ENCODE measurements at regions not wholly inside any gene's neighbourhood (a gene's known extent, or its start where the extent isn't known, plus 50 kb on each side); places are given as distances from the start of the nearest gene placed in this dataset.

- no peak overlapping the region for H2BK5ac ChIP-seq (ENCODE audit: low read length)
- H2AK5ac ChIP-seq (ENCODE audit: low read depth, low read length): no peak overlapping the region
- H3K14ac ChIP-seq (ENCODE audit: low read length): no peak overlapping the region
- no peaks in the 10 kb centered on the region for H3K36me3 ChIP-seq (replicated peaks in 1 of 2; ENCODE audit: control insufficient read depth in 2 of 2, insufficient read depth in 2 of 2, low read length in 2 of 2)
- H3K4me2 ChIP-seq (ENCODE audit: insufficient read depth, low read length, poor library complexity, severe bottlenecking): no peak overlapping the region
- H2BK15ac ChIP-seq (ENCODE audit: low read length): no peak overlapping the region
- H3K4me3 ChIP-seq (ENCODE audit: low read length in 2 of 2): no peak overlapping the region
- H4K8ac ChIP-seq (ENCODE audit: low read depth, low read length): no peak overlapping the region
- H3K27ac ChIP-seq (replicated peaks; ENCODE audit: low read length): no peak overlapping the region
- no peak overlapping the region for H2AFZ ChIP-seq (ENCODE audit: low read length)
- no peak overlapping the region for H2BK120ac ChIP-seq (ENCODE audit: low read depth, low read length)
- no peaks in the 10 kb centered on the region for H3K79me1 ChIP-seq (ENCODE audit: low read depth, low read length)
- no peak overlapping the region for H3K18ac ChIP-seq (ENCODE audit: low read length)
- no peaks in the 10 kb centered on the region for H3K9me3 ChIP-seq (replicated peaks in 1 of 2; ENCODE audit: control insufficient read depth in 2 of 2, insufficient read depth in 1 of 2, low read depth in 1 of 2, low read length in 2 of 2)
- H3K4ac ChIP-seq (ENCODE audit: low read length): no peak overlapping the region
- WGBS, 2 donors (ENCODE audit: extremely low coverage in 2 of 2, insufficient read length in 2 of 2, insufficient replicate concordance in 1 of 2): no CpG with 5 or more reads among the region's 1 CpG
- H3K4me1 ChIP-seq (ENCODE audit: control insufficient read depth in 2 of 2, insufficient read depth in 1 of 2, low read depth in 1 of 2, low read length in 2 of 2): no peaks in the 10 kb centered on the region
- no peak overlapping the region for H3K23ac ChIP-seq (ENCODE audit: low read depth, low read length, poor library complexity)
- H3K9ac ChIP-seq (ENCODE audit: low read depth, low read length, poor library complexity): no peak overlapping the region
- H3K27me3 ChIP-seq (ENCODE audit: control insufficient read depth in 3 of 3, insufficient read depth in 3 of 3, low read depth in 1 of 3, low read length in 3 of 3): no peaks in the 10 kb centered on the region
- DNase-seq (ENCODE audit: low spot score): no peak
- H4K91ac ChIP-seq (ENCODE audit: low read depth, low read length, poor library complexity): no peak overlapping the region
- H2BK12ac ChIP-seq (ENCODE audit: low read length): no peak overlapping the region
These were observed 394.3 kb downstream of the MAFB start for GRCh38 chr20:40294747-40295146.

- Histone ChIP-seq H3K9me3 (replicated peaks in 1 of 2; ENCODE audit: control insufficient read depth in 2 of 2, insufficient read depth in 1 of 2, low read depth in 1 of 2, low read length in 2 of 2) (no peaks in the 10 kb centered on the region), H2BK12ac (ENCODE audit: low read length) (no peak overlapping the region), H3K4me1 (ENCODE audit: control insufficient read depth in 2 of 2, insufficient read depth in 1 of 2, low read depth in 1 of 2, low read length in 2 of 2) (no peaks in the 10 kb centered on the region), H2AFZ (ENCODE audit: low read length) (no peak overlapping the region), H2BK5ac (ENCODE audit: low read length) (no peak overlapping the region), H3K36me3 (replicated peaks in 1 of 2; ENCODE audit: control insufficient read depth in 2 of 2, insufficient read depth in 2 of 2, low read length in 2 of 2) (no peaks in the 10 kb centered on the region), H3K27ac (replicated peaks; ENCODE audit: low read length) (no peak overlapping the region), H3K9ac (ENCODE audit: low read depth, low read length, poor library complexity) (no peak overlapping the region), H2AK5ac (ENCODE audit: low read depth, low read length) (no peak overlapping the region), H4K8ac (ENCODE audit: low read depth, low read length) (no peak overlapping the region), H3K14ac (ENCODE audit: low read length) (no peak overlapping the region), H3K79me1 (ENCODE audit: low read depth, low read length) (no peaks in the 10 kb centered on the region), H3K4me2 (ENCODE audit: insufficient read depth, low read length, poor library complexity, severe bottlenecking) (no peak overlapping the region), H3K4ac (ENCODE audit: low read length) (no peak overlapping the region), H2BK120ac (ENCODE audit: low read depth, low read length) (no peak overlapping the region), H3K27me3 (ENCODE audit: control insufficient read depth in 3 of 3, insufficient read depth in 3 of 3, low read depth in 1 of 3, low read length in 3 of 3) (no peaks in the 10 kb centered on the region), H3K23ac (ENCODE audit: low read depth, low read length, poor library complexity) (no peak overlapping the region), H2BK15ac (ENCODE audit: low read length) (no peak overlapping the region), H4K91ac (ENCODE audit: low read depth, low read length, poor library complexity) (no peak overlapping the region), H3K18ac (ENCODE audit: low read length) (no peak overlapping the region), H3K4me3 (ENCODE audit: low read length in 2 of 2) (no peak overlapping the region)
- DNase-seq (ENCODE audit: low spot score): no peak
- WGBS, 2 donors (ENCODE audit: extremely low coverage in 2 of 2, insufficient read length in 2 of 2, insufficient replicate concordance in 1 of 2): no CpG with 5 or more reads among the region's 6 CpGs
These were observed 394.9 kb downstream of the MAFB start for GRCh38 chr20:40294175-40294574.

DNA sequence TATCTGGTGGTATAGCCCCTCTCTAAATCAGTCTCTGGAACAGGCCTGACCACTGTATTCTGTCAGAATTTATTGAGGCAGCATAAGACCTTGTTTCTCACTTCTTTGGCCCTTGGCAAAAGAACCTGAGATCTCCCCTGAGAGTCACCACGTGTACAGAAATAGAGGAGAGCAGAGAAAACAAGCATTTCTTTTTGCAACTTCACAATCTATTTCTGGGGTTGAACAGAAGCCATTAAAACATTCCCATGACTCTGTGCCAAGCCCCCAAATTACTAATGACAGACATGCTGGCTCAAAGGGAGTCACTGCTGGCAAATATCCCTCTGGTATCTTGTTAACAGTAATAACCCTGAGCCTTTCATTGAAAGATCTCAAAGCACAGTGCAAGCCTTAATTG is 395.3 kb downstream of the MAFB start:
- H3K79me1 ChIP-seq (ENCODE audit: low read depth, low read length): no peaks in the 10 kb centered on the region
- H3K4ac ChIP-seq (ENCODE audit: low read length): no peak overlapping the region
- H2BK5ac ChIP-seq (ENCODE audit: low read length): no peak overlapping the region
- no peak overlapping the region for H3K4me3 ChIP-seq (ENCODE audit: low read length in 2 of 2)
- H3K4me2 ChIP-seq (ENCODE audit: insufficient read depth, low read length, poor library complexity, severe bottlenecking): no peak overlapping the region
- no peak overlapping the region for H2BK15ac ChIP-seq (ENCODE audit: low read length)
- no peak overlapping the region for H4K91ac ChIP-seq (ENCODE audit: low read depth, low read length, poor library complexity)
- no peaks in the 10 kb centered on the region for H3K4me1 ChIP-seq (ENCODE audit: control insufficient read depth in 2 of 2, insufficient read depth in 1 of 2, low read depth in 1 of 2, low read length in 2 of 2)
- H3K27ac ChIP-seq (replicated peaks; ENCODE audit: low read length): no peak overlapping the region
- H2BK120ac ChIP-seq (ENCODE audit: low read depth, low read length): no peak overlapping the region
- H3K27me3 ChIP-seq (ENCODE audit: control insufficient read depth in 3 of 3, insufficient read depth in 3 of 3, low read depth in 1 of 3, low read length in 3 of 3): no peaks in the 10 kb centered on the region
- no peak overlapping the region for H3K14ac ChIP-seq (ENCODE audit: low read length)
- no peak overlapping the region for H2AK5ac ChIP-seq (ENCODE audit: low read depth, low read length)
- no peaks in the 10 kb centered on the region for H3K36me3 ChIP-seq (replicated peaks in 1 of 2; ENCODE audit: control insufficient read depth in 2 of 2, insufficient read depth in 2 of 2, low read length in 2 of 2)
- H2BK12ac ChIP-seq (ENCODE audit: low read length): no peak overlapping the region
- no peak overlapping the region for H2AFZ ChIP-seq (ENCODE audit: low read length)
- WGBS, 2 donors (ENCODE audit: extremely low coverage in 2 of 2, insufficient read length in 2 of 2, insufficient replicate concordance in 1 of 2): no CpG with 5 or more reads among the region's 1 CpG
- no peak overlapping the region for H3K23ac ChIP-seq (ENCODE audit: low read depth, low read length, poor library complexity)
- H3K9me3 ChIP-seq (replicated peaks in 1 of 2; ENCODE audit: control insufficient read depth in 2 of 2, insufficient read depth in 1 of 2, low read depth in 1 of 2, low read length in 2 of 2): no peaks in the 10 kb centered on the region
- no peak for DNase-seq (ENCODE audit: low spot score)
- no peak overlapping the region for H3K9ac ChIP-seq (ENCODE audit: low read depth, low read length, poor library complexity)
- H3K18ac ChIP-seq (ENCODE audit: low read length): no peak overlapping the region
- H4K8ac ChIP-seq (ENCODE audit: low read depth, low read length): no peak overlapping the region

DNA sequence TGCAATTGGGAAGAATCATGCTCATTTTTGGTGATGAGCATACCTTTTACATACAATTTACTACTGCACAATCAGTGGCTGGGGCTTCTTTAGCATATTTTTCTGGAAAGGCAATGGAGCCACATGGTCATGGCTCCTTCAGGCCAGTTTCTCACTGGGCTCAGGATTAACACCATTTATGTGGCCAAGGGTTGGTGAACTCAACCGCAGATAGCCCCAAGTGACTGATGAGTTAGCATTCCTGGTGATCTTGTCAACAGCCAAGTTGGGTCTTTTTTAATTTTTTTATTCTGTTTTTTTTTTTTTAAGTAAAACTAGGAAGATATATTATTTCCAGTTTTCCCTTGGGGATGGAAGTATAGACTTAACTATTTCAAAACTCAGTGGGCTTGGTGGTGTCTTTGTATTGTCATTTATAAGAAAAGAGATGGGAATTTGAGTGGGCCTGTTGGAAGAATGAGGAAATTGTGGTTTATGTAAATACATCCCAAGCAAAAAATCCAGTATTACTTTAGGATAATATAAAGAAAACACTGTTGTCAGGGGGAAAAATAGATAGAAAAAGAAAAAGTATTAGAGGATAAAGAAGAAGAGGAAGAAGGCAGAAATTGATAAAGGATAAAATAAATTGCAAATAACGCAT is 397.4 kb downstream of the MAFB start:
- no peaks in the 10 kb centered on the region for H3K36me3 ChIP-seq (replicated peaks in 1 of 2; ENCODE audit: control insufficient read depth in 2 of 2, insufficient read depth in 2 of 2, low read length in 2 of 2)
- no peak overlapping the region for H3K27ac ChIP-seq (replicated peaks; ENCODE audit: low read length)
- H2AK5ac ChIP-seq (ENCODE audit: low read depth, low read length): no peak overlapping the region
- no peak overlapping the region for H3K18ac ChIP-seq (ENCODE audit: low read length)
- WGBS, 2 donors (ENCODE audit: extremely low coverage in 2 of 2, insufficient read length in 2 of 2, insufficient replicate concordance in 1 of 2): no CpG with 5 or more reads among the region's 2 CpGs
- H4K8ac ChIP-seq (ENCODE audit: low read depth, low read length): no peak overlapping the region
- H3K9me3 ChIP-seq (replicated peaks in 1 of 2; ENCODE audit: control insufficient read depth in 2 of 2, insufficient read depth in 1 of 2, low read depth in 1 of 2, low read length in 2 of 2): no peaks in the 10 kb centered on the region
- H3K4me1 ChIP-seq (ENCODE audit: control insufficient read depth in 2 of 2, insufficient read depth in 1 of 2, low read depth in 1 of 2, low read length in 2 of 2): no peaks in the 10 kb centered on the region
- H2BK12ac ChIP-seq (ENCODE audit: low read length): no peak overlapping the region
- no peak overlapping the region for H2AFZ ChIP-seq (ENCODE audit: low read length)
- no peak overlapping the region for H3K4ac ChIP-seq (ENCODE audit: low read length)
- no peak overlapping the region for H3K9ac ChIP-seq (ENCODE audit: low read depth, low read length, poor library complexity)
- no peak overlapping the region for H2BK120ac ChIP-seq (ENCODE audit: low read depth, low read length)
- no peak overlapping the region for H3K14ac ChIP-seq (ENCODE audit: low read length)
- no peaks in the 10 kb centered on the region for H3K27me3 ChIP-seq (ENCODE audit: control insufficient read depth in 3 of 3, insufficient read depth in 3 of 3, low read depth in 1 of 3, low read length in 3 of 3)
- no peak overlapping the region for H3K4me2 ChIP-seq (ENCODE audit: insufficient read depth, low read length, poor library complexity, severe bottlenecking)
- no peak for DNase-seq (ENCODE audit: low spot score)
- H3K4me3 ChIP-seq (ENCODE audit: low read length in 2 of 2): no peak overlapping the region
- H3K23ac ChIP-seq (ENCODE audit: low read depth, low read length, poor library complexity): no peak overlapping the region
- H4K91ac ChIP-seq (ENCODE audit: low read depth, low read length, poor library complexity): no peak overlapping the region
- no peak overlapping the region for H2BK15ac ChIP-seq (ENCODE audit: low read length)
- no peaks in the 10 kb centered on the region for H3K79me1 ChIP-seq (ENCODE audit: low read depth, low read length)
- H2BK5ac ChIP-seq (ENCODE audit: low read length): no peak overlapping the region

All from neuronal stem cell (in vitro differentiated cells).